Hepatocyte (in vitro differentiated cells): ENCODE measurements at regions not wholly inside any gene's neighbourhood (a gene's known extent, or its start where the extent isn't known, plus 50 kb on each side); places are given as distances from the start of the nearest gene placed in this dataset.

Experiments used
- DNase-seq: peaks from one replicate; pipeline ENCODE4 v3.0.0-alpha.2; 2016; ENCODE audit warnings: low spot score
- H2AFZ ChIP-seq: fragments of 200-600 bp; sonication (generic); 2 replicates; pipeline ENCODE4 v1.6.0; 2016; ENCODE audit warnings: antibody characterized with exemption, mild to moderate bottlenecking
- H3K27ac ChIP-seq: fragments of 200-600 bp; sonication (generic); 2 replicates; pipeline ENCODE4 v1.5.1; 2016; ENCODE audit warnings: mild to moderate bottlenecking
- H3K27me3 ChIP-seq: fragments of 200-600 bp; sonication (generic); 2 replicates; pipeline ENCODE4 v1.6.1; 2016
- H3K36me3 ChIP-seq: fragments of 200-600 bp; sonication (generic); replicated peaks from 2 replicates; pipeline ENCODE4 v1.5.1; 2016; ENCODE audit warnings: low read depth; ENCODE audit not compliant: insufficient read depth
- H3K4me1 ChIP-seq: fragments of 200-600 bp; sonication (generic); 2 replicates; pipeline ENCODE4 v1.5.1; 2016; ENCODE audit warnings: mild to moderate bottlenecking, moderate library complexity; ENCODE audit not compliant: insufficient read depth
- H3K4me2 ChIP-seq: fragments of 200-600 bp; sonication (generic); 2 replicates; pipeline ENCODE4 v1.6.0; 2016
- H3K4me3 ChIP-seq: fragments of 200-600 bp; sonication (generic); 2 replicates; pipeline ENCODE4 v1.5.1; 2016; ENCODE audit warnings: mild to moderate bottlenecking
- H3K79me2 ChIP-seq: fragments of 200-600 bp; sonication (generic); 2 replicates; pipeline ENCODE4 v1.6.0; 2017; ENCODE audit warnings: mild to moderate bottlenecking
- H3K9me2 ChIP-seq: fragments of 200-600 bp; sonication (generic); replicated peaks from 2 replicates; pipeline ENCODE4 v1.6.0; 2017; ENCODE audit warnings: mild to moderate bottlenecking; ENCODE audit not compliant: insufficient read depth
- H3K9me3 ChIP-seq: fragments of 200-600 bp; sonication (generic); 2 replicates; pipeline ENCODE4 v1.5.1; 2016; ENCODE audit warnings: low read depth, mild to moderate bottlenecking
- H4K20me1 ChIP-seq: fragments of 200-600 bp; sonication (generic); 2 replicates; pipeline ENCODE4 v1.6.0; 2016; ENCODE audit warnings: mild to moderate bottlenecking; ENCODE audit not compliant: insufficient read depth, poor library complexity, severe bottlenecking
- EZH2 ChIP-seq: fragments of 200-600 bp; sonication (generic); IDR thresholded peaks from 2 replicates; pipeline ENCODE4 v1.6.1; 2016; ENCODE audit warnings: antibody characterized with exemption, mild to moderate bottlenecking, borderline replicate concordance
- EZH2phosphoT487 ChIP-seq: fragments of 200-600 bp; sonication (generic); IDR thresholded peaks from one replicate; pipeline ENCODE4 v1.6.1; 2018; ENCODE audit warnings: antibody characterized with exemption, mild to moderate bottlenecking, low read depth, moderate library complexity; ENCODE audit not compliant: unreplicated experiment, severe bottlenecking
- WGBS: methylation state at CpG from one replicate; pipeline ENCODE4 v1.1.6; 2016; ENCODE audit warnings: low lambda C conversion rate; ENCODE audit errors: missing lambda C conversion rate; 5-methylcytosine and 5-hydroxymethylcytosine counted together
- TF ChIP-seq, protein P1 (sequence below): fragments of 200-600 bp; sonication (generic); IDR thresholded peaks from 2 replicates; pipeline ENCODE4 v1.5.1; 2016; ENCODE audit warnings: antibody characterized with exemption, mild to moderate bottlenecking; ENCODE audit not compliant: poor library complexity

DNA sequence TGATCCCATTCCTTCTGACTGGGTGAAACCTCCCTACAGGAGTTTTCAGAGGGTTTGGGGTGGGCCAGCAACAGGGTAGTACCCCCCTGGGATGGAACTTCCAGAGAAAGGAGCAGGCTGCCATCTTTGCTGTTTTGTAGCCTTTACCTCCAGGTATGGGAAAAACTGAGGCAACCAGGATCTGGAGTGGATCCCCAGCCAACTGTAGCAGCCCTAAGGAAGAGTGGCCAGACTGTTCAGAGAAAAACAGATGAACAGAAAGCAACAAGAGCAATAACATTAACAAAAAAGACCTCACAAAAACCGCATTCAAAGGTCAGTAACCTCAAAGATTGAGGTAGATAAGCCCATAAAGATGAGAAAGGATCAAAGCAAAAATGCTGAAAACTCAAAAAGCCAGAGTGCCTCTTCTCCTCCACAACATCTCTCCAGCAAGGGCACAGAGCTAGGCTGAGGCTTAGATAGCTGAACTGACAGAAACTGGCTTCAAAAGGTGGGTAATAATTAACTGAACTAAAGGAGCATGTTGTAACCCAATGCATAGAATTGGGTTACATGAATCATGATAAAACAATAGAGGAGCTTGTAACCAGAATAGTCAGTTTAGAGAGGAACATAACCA, 1288.6 kb upstream of the CNTN5 start:
- no peaks in the 10 kb centered on the region for H3K79me2 ChIP-seq
- H3K9me3 ChIP-seq = no peaks in the 10 kb centered on the region
- H3K36me3 ChIP-seq = no peaks in the 10 kb centered on the region
- DNase-seq = peak; percentile 25
- no peaks in the 10 kb centered on the region for H3K4me1 ChIP-seq
- no peaks in the 10 kb centered on the region for H3K27me3 ChIP-seq
- H3K9me2 ChIP-seq = no peaks in the 10 kb centered on the region
- 33% methylated on average over 1 of the region's 1 CpG for WGBS
- no peak overlapping the region for H3K4me3 ChIP-seq
- TF ChIP-seq EZH2 (no peak), EZH2phosphoT487 (no peak)
- TF ChIP-seq, protein P1, sequence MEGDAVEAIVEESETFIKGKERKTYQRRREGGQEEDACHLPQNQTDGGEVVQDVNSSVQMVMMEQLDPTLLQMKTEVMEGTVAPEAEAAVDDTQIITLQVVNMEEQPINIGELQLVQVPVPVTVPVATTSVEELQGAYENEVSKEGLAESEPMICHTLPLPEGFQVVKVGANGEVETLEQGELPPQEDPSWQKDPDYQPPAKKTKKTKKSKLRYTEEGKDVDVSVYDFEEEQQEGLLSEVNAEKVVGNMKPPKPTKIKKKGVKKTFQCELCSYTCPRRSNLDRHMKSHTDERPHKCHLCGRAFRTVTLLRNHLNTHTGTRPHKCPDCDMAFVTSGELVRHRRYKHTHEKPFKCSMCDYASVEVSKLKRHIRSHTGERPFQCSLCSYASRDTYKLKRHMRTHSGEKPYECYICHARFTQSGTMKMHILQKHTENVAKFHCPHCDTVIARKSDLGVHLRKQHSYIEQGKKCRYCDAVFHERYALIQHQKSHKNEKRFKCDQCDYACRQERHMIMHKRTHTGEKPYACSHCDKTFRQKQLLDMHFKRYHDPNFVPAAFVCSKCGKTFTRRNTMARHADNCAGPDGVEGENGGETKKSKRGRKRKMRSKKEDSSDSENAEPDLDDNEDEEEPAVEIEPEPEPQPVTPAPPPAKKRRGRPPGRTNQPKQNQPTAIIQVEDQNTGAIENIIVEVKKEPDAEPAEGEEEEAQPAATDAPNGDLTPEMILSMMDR = no peak
- no peak overlapping the region for H3K27ac ChIP-seq
- no peak overlapping the region for H2AFZ ChIP-seq
- no peak overlapping the region for H3K4me2 ChIP-seq
- H4K20me1 ChIP-seq = no peaks in the 10 kb centered on the region

DNA sequence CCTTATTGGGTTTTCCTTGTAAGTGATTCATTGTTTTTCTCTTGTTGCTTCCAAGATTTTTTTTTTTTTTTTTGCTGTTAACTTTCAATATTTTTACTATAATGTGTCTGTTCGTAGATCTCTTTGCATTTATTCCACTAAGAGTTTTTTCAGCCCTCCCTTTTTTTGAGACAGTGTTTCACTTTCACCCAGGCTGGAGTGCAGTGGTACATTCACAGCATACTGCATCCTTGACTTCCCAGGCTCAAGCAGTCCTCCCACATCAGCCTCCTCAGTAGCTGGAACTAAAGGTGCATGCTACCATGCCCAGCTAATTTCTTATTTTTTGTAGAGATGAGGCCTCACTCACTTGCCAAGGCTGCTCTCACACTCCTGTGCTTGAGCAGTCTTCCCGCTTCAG, 1282.0 kb upstream of the CNTN5 start:
- Histone ChIP-seq H3K79me2 (no peaks in the 10 kb centered on the region), H3K9me3 (no peaks in the 10 kb centered on the region), H2AFZ (no peak overlapping the region), H3K4me2 (no peak overlapping the region), H3K4me1 (no peaks in the 10 kb centered on the region), H4K20me1 (no peaks in the 10 kb centered on the region), H3K9me2 (no peaks in the 10 kb centered on the region), H3K4me3 (no peak overlapping the region), H3K36me3 (no peaks in the 10 kb centered on the region), H3K27me3 (no peaks in the 10 kb centered on the region), H3K27ac (no peak overlapping the region)
- DNase-seq = no peak
- no peak for TF ChIP-seq EZH2phosphoT487
- TF ChIP-seq, protein P1 = no peak
- TF ChIP-seq EZH2 = no peak
- whole genome bisulfite sequencing = 100% methylated on average over 2 of the region's 2 CpGs

DNA sequence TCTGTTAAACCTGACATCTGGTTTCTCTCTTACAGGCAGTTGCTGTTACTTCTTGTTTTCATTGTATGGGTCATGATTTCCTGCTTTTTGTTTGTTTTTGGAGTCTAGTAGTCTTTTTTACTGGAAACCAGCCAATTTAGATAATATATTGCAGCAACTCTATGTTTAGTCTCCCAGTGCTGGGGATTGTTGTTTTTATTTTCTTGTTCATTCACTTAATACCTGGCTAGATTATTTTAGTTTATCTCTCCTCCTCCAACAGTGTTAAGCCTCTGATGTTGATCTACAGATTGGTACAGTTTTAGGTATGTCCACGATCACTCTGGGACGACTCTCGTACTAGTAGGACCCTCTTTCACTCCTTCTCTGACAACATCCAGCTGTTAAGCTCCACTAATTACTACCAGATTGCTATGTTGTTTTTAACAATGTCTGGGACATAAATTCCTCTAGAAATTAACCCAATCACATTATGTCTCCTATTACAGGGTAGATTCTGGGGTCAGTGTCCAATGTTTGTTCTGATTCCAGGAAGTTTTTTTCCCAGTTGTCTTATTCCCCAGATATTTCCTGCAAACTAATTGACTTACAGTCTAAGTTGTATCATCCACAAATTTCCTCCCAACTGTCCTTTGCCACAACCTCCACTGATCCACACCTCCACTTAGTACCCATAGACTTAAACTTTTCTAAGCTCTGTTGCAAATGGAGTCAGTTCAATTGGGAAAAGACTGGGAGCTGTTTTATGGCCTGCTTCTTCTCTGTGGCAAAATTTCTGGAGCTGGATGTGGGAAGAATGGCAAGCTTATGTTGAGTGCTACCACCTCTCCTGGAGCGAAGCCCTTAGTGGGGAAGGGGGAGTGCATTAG, 1280.6 kb upstream of the CNTN5 start:
- Histone ChIP-seq H3K27ac (peak overlapping the region; percentile 32), H2AFZ (no peak overlapping the region), H3K36me3 (no peaks in the 10 kb centered on the region), H3K4me1 (no peaks in the 10 kb centered on the region), H3K9me2 (no peaks in the 10 kb centered on the region), H3K4me3 (no peak overlapping the region), H3K4me2 (no peak overlapping the region), H4K20me1 (no peaks in the 10 kb centered on the region), H3K27me3 (no peaks in the 10 kb centered on the region), H3K79me2 (no peaks in the 10 kb centered on the region), H3K9me3 (no peaks in the 10 kb centered on the region)
- no peak for DNase-seq
- no peak for TF ChIP-seq EZH2
- WGBS = 61% methylated on average over 4 of the region's 4 CpGs

GRCh38 chr11:97740801-97741151, 1280.0 kb upstream of the CNTN5 start:
- H3K4me1 ChIP-seq = no peaks in the 10 kb centered on the region
- TF ChIP-seq, protein P1 = no peak
- TF ChIP-seq EZH2phosphoT487 = no peak
- TF ChIP-seq EZH2 = no peak
- H4K20me1 ChIP-seq = no peaks in the 10 kb centered on the region
- H3K79me2 ChIP-seq = no peaks in the 10 kb centered on the region
- WGBS = 93% methylated on average over 1 of the region's 1 CpG
- peak overlapping the region; percentile 32 for H3K27ac ChIP-seq
- no peak for DNase-seq
- no peaks in the 10 kb centered on the region for H3K36me3 ChIP-seq
- no peak overlapping the region for H3K4me2 ChIP-seq
- no peak overlapping the region for H3K4me3 ChIP-seq
- H3K27me3 ChIP-seq = no peaks in the 10 kb centered on the region
- H2AFZ ChIP-seq = no peak overlapping the region
- no peaks in the 10 kb centered on the region for H3K9me2 ChIP-seq
- no peaks in the 10 kb centered on the region for H3K9me3 ChIP-seq
